ENCODE measurements at regions not wholly inside any gene's neighbourhood (a gene's known extent, or its start where the extent isn't known, plus 50 kb on each side); places are given as distances from the start of the nearest gene placed in this dataset.

GRCh38 chr18:21162786-21163185 lies 51.2 kb upstream of the ROCK1 start:
- no peak for DNase-seq (ENCODE audit: low read depth in 4 of 4, low spot score in 1 of 4)

- no peak for DNase-seq (ENCODE audit: low read depth in 4 of 4, low spot score in 1 of 4)
These were observed 52.3 kb upstream of the ROCK1 start for GRCh38 chr18:21163647-21164547.

GRCh38 chr18:21164548-21165095 lies 53.0 kb upstream of the ROCK1 start:
- no peak for DNase-seq (ENCODE audit: low read depth in 4 of 4, low spot score in 1 of 4)

GRCh38 chr18:21167641-21168377 lies 56.2 kb upstream of the ROCK1 start:
- DNase-seq (ENCODE audit: low read depth in 4 of 4, low spot score in 1 of 4) = no peak

GRCh38 chr18:21168880-21169279 lies 57.3 kb upstream of the ROCK1 start:
- DNase-seq (ENCODE audit: low read depth in 4 of 4, low spot score in 1 of 4) = no peak

GRCh38 chr18:21177822-21178221 lies 64.2 kb upstream of the GREB1L start:
- no peak for DNase-seq (ENCODE audit: low read depth in 4 of 4, low spot score in 1 of 4)

GRCh38 chr18:21179590-21180220 lies 62.3 kb upstream of the GREB1L start:
- peak in 3 of 4 experiments; percentile 10 to 29 (median 17) for DNase-seq (ENCODE audit: low read depth in 4 of 4, low spot score in 1 of 4)

- DNase-seq (ENCODE audit: low read depth in 4 of 4, low spot score in 1 of 4) = no peak
These were observed 61.4 kb upstream of the GREB1L start for GRCh38 chr18:21180588-21180987.

- no peak for DNase-seq (ENCODE audit: low read depth in 4 of 4, low spot score in 1 of 4)
These were observed 60.3 kb upstream of the GREB1L start for GRCh38 chr18:21181766-21182165.

GRCh38 chr18:21183670-21184069 lies 58.4 kb upstream of the GREB1L start:
- DNase-seq (ENCODE audit: low read depth in 4 of 4, low spot score in 1 of 4) = no peak

- DNase-seq (ENCODE audit: low read depth in 4 of 4, low spot score in 1 of 4) = no peak
These were observed 57.5 kb upstream of the GREB1L start for GRCh38 chr18:21184396-21184996.

- no peak for DNase-seq (ENCODE audit: low read depth in 4 of 4, low spot score in 1 of 4)
These were observed 54.1 kb upstream of the GREB1L start for GRCh38 chr18:21187886-21188285.

- DNase-seq (ENCODE audit: low read depth in 4 of 4, low spot score in 1 of 4) = no peak
These were observed 50.3 kb upstream of the GREB1L start for GRCh38 chr18:21191596-21192307.
